Epithelial cell of esophagus (primary cell): ENCODE measurements at regions not wholly inside any gene's neighbourhood (a gene's known extent, or its start where the extent isn't known, plus 50 kb on each side); places are given as distances from the start of the nearest gene placed in this dataset.

Experiments used
- DNase-seq: peaks from one replicate; pipeline ENCODE4 v3.0.0; 2010; ENCODE audit warnings: low read depth
- H3K4me3 ChIP-seq: 2 replicates; pipeline ENCODE4 v1.5.1; 2011; ENCODE audit warnings: mild to moderate bottlenecking, low read length, control low read depth
- TF ChIP-seq, protein P1 (sequence below): IDR thresholded peaks from 2 replicates; pipeline ENCODE4 v1.5.1; 2011; ENCODE audit warnings: low read depth, mild to moderate bottlenecking, low read length, control low read depth, inconsistent platforms; ENCODE audit not compliant: insufficient read depth; ENCODE audit errors: missing control alignments

DNA sequence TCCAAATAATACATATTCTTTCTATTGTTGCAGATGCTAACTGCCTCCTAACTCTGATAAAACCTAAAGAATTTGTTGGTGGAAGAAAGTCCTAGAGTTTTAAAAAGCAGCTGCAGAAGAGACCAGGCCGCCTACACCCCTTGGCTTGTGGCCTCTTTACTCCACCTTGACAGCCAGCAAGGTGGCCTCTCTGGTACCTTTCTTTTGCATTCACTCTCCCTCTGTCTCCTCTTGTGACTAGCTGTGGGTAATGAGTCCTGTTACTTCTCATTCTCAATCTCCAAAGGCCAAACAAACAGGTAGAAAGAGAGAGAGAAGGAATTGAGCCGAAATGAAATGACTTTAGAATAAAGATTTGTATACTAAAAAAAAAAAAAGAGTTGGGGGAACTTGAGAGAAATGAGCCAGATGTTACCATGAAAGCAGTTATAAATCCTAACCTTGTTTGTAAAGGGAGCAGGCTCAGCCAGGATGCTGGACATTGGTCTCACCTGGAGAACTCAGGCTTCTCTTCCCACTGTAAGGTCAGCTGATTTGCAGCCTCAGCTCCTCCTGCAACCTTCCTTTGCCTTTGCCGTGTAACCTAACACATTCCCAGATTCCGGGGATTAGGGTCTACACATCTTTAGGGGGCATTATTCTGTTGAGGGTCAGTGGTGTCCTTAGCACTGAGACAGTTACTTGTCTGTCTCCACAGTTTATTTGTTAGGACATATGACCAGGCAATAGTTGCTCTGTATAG lies 164.1 kb upstream of the IRF2BP2 start:
- H3K4me3 ChIP-seq = no peak overlapping the region
- TF ChIP-seq, protein P1, sequence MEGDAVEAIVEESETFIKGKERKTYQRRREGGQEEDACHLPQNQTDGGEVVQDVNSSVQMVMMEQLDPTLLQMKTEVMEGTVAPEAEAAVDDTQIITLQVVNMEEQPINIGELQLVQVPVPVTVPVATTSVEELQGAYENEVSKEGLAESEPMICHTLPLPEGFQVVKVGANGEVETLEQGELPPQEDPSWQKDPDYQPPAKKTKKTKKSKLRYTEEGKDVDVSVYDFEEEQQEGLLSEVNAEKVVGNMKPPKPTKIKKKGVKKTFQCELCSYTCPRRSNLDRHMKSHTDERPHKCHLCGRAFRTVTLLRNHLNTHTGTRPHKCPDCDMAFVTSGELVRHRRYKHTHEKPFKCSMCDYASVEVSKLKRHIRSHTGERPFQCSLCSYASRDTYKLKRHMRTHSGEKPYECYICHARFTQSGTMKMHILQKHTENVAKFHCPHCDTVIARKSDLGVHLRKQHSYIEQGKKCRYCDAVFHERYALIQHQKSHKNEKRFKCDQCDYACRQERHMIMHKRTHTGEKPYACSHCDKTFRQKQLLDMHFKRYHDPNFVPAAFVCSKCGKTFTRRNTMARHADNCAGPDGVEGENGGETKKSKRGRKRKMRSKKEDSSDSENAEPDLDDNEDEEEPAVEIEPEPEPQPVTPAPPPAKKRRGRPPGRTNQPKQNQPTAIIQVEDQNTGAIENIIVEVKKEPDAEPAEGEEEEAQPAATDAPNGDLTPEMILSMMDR = no peak
- DNase-seq = no peak

DNA sequence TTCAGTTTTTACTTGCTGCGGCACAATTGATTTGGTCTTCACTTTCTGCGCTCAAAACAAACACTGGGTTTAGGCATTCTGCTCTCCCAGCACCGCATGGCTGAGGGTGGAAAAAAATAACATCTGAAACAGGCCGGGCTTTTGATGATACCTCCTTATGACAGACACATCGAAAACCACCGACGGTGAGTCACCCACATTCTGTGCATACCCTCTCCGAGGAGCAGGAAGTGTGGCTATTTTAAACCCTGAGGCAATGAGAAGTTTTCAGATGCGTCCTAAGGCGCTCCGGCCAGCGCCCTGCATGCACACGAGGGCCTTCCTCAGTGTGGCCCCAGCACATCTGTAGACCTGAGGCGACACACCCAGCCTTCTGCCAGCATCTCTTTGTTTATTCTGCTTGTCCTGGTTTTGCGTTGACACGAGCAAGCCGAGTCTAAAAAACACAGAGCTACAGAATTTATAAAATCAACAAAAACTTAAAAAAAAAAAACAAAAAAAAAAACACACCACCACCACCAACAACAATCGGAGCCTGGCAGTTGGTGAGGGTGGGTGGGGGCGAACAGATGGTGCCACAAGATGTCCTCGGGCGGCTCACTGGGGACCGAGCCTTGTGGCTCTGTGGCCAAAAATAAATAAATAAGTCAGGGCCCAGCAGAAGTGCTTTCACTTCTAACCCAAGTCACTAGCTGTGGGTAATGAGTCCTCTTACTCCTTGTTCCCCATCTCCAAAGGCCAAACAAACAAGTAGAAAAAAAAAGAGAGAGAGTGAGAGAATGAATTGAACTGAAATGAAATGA lies 162.6 kb upstream of the IRF2BP2 start:
- TF ChIP-seq, protein P1 = no peak
- no peak overlapping the region for H3K4me3 ChIP-seq
- peak; percentile 99 for DNase-seq

GRCh38 chr1:234771642-234772344 lies 161.8 kb upstream of the IRF2BP2 start:
- no peak for DNase-seq
- no peak overlapping the region for H3K4me3 ChIP-seq
- TF ChIP-seq, protein P1 = no peak

DNA sequence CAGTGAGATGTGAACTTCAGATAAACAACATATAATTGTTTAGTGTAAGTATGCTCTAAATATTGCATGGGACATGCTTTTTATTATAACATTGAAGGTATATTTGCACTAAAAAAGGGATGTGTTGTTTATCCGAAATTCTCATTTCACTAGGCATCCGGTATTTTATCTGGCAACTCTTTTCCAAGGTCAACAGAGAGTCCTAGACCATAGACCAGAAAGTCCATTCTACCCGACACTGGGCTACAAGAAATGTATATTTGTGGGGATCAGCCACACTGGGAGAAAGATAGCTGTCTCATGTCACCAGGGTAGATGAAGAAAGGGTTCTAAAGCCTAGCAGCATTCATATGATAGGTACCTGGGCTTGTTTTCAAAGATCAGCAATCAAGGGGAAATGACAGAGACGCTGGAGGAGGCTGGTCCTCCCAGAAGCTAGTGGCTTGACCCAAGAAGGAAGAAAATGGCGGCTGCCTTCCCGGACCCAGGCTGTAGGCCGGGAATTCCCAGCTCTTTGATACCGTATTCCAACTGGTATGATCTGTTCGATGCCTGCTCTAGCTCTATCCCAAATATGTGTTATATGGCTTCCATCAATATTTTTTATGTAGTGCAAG lies 161.1 kb upstream of the IRF2BP2 start:
- H3K4me3 ChIP-seq = no peak overlapping the region
- TF ChIP-seq, protein P1 = no peak
- no peak for DNase-seq

DNA sequence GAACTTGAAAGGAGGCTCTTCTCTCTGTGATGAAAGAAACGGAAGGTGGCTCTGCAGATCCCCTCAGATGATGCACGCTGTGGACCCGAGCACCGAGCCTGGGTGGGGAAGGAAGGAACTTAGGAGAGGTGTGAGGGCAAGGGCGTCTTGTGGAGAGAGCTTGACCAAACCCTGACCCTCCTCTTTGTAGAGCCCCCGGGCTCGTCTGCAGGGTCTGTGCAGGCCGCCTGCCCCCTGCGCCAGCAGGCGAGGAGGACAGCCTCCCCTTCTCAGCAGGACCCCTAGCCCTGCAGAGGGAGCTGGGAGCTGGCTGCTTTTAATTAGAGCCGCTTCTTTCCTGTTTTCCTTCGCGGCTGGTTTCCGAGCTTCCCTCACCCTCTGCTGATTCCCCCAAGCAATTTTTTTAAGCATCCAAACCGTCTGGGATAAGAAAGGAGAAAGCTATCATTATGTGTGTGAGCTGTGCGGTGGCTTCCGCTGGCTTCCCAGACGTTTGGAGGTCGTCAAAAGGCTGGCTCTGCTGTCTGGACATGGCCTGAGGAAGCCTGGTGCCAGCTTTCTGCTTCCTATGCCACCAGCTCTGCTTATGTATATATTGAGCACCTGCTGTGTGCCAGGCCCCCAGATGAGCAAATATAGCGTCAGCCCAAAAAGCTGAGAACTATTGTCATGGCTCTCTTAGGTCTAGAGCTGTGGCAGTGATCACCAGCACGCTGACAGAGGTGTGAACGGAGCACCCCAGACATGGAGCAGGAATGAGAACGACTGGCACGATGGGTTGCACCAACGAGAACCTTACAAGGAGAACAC lies 160.2 kb upstream of the IRF2BP2 start:
- no peak overlapping the region for H3K4me3 ChIP-seq
- TF ChIP-seq, protein P1 = no peak
- DNase-seq = no peak

DNA sequence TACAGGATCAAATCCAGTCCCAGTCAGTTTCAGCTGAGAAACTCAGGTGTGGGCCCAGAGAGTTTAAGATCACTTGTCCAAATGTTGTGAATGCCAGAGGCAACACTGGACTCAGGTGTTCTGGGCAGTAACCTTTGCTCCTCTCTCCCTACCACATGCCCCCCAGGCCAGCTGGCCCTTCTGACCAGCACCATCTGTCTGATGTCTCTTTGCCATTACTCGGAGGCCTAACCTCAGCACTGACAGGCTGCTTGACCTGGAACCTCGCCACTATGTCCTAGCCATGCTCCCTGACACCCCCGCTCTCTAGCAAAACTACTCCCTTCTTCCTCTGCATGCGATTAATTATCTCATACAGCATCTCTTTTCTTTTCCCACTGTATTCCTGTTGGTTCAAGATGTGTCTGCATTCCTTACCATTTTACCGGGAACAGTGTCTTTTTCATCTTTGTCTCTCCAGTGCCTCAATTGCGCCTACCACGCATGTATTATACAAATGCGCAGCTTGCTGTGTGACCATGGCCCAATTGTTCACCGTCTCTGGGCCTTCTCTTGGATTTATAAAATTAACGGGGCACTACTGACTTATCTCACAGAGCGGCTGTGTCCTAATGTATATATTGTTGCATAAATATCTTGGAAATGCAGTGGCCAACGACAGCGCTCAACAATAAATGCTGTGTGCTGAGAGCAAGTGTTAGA lies 159.5 kb upstream of the IRF2BP2 start:
- TF ChIP-seq, protein P1 = no peak
- no peak overlapping the region for H3K4me3 ChIP-seq
- DNase-seq = no peak
